DMS153 treated with DMSO at 0.1 percent for 48 hours (cell line): ENCODE measurements at regions not wholly inside any gene's neighbourhood (a gene's known extent, or its start where the extent isn't known, plus 50 kb on each side); places are given as distances from the start of the nearest gene placed in this dataset.
"Not testable (repeated sequence)": the region's sequence is repeated elsewhere in the genome, so short reads cannot be mapped to it uniquely, and the experiment has no call there.

ENCODE experiments used
- DNase-seq: peaks from one replicate; lab custom pipeline; 2025; ENCODE audit not compliant: unreplicated experiment; lab: John Stamatoyannopoulos, UW

GRCh38 chr4:56148428-56148827 lies 199.7 kb downstream of the CEP135 start:
- no peak for DNase-seq

DNA sequence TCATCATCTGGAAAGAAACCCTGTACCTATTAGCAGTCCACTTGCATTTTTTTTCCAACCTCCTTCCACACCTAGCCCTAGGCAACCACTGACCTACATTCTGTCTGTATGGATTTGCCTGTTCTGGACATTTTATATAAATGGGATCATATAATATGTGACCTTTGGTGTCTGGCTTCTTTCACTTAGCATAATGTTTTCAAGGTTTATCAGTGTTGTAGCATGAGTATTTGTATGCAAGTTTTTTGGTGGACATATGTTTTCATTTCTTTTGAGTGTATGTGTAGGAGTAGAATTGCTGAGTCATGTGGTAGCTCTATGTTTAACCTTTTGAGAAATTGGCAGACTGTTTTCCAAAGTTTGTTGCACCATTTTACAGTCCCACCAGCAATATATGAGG lies 198.6 kb downstream of the CEP135 start:
- no peak for DNase-seq

- DNase-seq = no peak
These were observed 198.2 kb downstream of the CEP135 start for GRCh38 chr4:56146956-56147355.

DNA sequence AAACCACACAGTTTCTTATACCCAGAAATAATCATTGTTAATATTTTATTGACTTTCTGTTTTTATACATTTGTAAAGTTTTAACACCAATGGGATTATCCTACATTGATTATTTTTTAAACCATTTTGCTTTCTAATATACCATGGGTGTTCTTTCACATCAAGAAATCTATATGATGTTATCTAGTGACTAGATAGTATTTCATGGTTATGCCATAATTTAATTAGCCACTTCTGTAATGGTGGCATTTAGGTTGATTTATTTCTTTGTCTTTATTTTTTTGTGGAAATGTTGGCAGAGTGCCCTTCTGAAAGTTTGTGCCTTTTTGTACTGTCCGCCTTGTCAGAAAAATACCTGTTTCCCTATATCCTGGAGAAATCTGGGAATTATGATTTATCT lies 193.3 kb downstream of the CEP135 start:
- no peak for DNase-seq

- DNase-seq = no peak
These were observed 190.6 kb downstream of the CEP135 start for GRCh38 chr4:56139241-56139827.

- DNase-seq = not testable (repeated sequence)
These were observed 186.1 kb downstream of the CEP135 start for GRCh38 chr4:56134834-56135233.

- no peak for DNase-seq
These were observed 185.5 kb downstream of the CEP135 start for GRCh38 chr4:56134266-56134665.

DNA sequence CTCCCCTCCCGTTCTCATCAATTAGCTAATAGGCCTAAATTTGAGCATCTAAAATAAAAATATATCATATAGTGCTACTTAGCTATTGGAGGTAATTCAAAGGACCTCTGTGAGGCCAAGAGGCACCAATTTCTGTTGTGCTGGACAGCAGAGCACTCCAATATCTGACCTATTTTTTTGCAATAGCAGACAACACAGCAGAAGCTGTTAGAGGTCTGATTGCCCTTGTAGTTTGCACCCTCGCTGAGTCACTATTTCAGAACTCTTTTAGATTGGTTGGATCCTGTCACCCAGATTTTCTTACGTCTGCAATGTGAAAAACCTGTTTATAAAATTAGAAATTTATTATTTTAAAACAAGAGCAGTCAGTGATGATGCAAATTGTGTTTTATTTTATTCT lies 184.1 kb downstream of the CEP135 start:
- no peak for DNase-seq

DNA sequence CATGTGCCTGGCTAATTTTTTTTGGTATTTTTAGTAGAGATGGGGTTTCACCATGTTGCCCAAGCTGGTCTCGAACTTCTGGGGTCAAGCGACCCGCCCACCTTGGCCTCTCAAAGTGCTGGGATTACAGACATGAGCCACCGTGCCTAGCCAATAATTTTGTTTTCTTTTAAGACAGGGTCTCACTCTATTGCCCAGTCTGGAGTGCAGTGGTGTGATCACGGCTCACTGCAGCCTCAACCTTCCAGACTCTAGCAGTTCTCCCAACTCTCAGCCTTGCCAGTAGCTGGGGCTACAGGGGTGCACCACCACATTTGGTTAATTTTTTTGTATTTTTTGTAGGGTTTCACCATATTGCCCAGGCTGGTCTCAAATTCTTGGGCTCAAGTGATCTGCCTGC lies 183.4 kb downstream of the CEP135 start:
- DNase-seq = not testable (repeated sequence)

DNA sequence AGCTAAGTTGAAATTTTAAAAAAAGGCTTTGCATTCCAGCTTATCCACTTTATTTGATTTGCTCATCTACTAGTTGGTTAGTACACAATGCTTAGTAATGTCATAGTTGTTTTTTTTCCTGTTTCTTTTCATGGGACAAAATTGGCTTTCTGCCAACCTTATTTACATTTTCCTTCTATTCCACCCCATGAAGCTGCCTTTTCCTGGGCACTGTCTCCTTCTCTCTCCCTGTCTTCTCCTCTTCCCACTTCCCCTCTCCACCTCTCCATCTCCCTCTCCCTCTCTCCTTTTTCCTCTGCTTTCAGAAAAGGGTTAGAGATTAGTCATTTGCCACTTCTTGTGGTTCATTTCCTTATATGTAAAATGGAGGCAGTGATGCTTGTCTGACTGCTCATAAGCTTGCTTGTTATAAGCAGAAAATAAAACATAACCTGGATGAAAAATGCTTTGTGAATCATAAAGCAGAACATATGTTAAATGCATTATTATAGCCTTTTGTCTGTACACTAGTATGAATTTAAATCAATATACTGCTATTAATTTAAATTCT lies 181.9 kb downstream of the CEP135 start:
- DNase-seq = peak; percentile 16

GRCh38 chr4:56129431-56129861 lies 180.7 kb downstream of the CEP135 start:
- DNase-seq = no peak

- DNase-seq = no peak
These were observed 179.5 kb downstream of the CEP135 start for GRCh38 chr4:56128213-56128612.

DNA sequence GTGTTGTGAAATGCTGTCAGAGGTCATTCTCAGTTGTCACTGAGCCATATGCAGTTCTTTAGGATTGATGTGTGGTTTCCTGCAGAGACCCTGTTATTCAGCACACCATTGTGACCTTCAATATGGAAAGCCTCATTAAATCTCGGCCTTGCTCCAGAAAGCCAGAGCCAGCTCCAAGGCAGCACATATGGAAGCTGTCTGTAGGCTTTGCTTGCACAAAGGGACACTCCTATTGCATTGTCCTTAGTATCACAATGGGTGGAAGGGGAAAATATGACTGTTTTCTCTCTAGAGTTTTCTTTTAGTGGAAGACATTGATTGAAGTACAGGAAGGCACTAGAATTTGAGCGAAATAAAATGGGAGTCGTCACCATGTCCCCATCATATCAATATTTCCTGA lies 179.0 kb downstream of the CEP135 start:
- no peak for DNase-seq

DNA sequence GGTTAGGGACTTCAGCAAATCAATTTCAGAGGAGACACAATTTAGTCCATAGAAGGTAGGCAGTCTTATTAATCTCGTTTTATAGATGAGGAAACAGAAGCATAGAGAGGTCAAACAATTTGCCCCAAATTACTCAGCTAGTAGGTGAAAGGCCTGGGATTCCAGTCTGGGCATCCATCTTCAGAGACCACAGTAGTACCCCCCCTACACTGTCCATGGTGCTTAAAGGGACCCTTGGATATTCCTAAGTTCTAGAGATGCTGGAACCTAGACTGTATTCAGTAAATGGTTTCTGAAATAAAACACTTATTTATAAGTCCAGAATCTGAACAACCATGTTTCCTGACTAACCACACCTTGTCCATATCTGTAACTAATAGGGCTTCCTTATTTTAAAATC lies 174.8 kb downstream of the CEP135 start:
- no peak for DNase-seq

GRCh38 chr4:56123051-56123450 lies 174.3 kb downstream of the CEP135 start:
- no peak for DNase-seq

DNA sequence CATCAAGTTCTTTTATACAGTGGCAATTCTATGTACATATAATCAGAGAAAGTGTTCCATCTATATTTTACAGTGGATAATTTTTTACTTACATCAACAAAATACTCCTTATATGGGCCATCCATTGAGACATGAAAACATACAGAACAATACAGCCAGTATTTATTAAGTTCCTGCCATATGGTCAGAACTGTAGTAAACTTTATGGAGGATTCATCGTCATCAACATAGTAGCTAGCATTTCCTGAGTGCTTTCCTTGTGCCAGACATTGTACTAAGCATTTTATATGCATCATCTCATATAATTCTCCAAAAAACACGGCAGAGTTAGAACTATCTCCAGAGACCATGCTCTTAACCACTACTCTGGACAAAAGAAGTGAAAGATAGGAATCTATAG lies 170.1 kb downstream of the CEP135 start:
- DNase-seq = no peak

GRCh38 chr4:56118055-56118454 lies 169.3 kb downstream of the CEP135 start:
- no peak for DNase-seq

GRCh38 chr4:56115898-56116297 lies 167.2 kb downstream of the CEP135 start:
- DNase-seq = no peak

- DNase-seq = no peak
These were observed 163.6 kb downstream of the CEP135 start for GRCh38 chr4:56112377-56112776.

- DNase-seq = no peak
These were observed 157.7 kb downstream of the CEP135 start for GRCh38 chr4:56106180-56107147.

GRCh38 chr4:56104188-56104587 lies 155.4 kb downstream of the CEP135 start:
- no peak for DNase-seq

- no peak for DNase-seq
These were observed 153.9 kb downstream of the CEP135 start for GRCh38 chr4:56102601-56103000.
